NCI-H82 treated with DMSO at 0.1 percent for 48 hours (cell line): ENCODE measurements at regions not wholly inside any gene's neighbourhood (a gene's known extent, or its start where the extent isn't known, plus 50 kb on each side); places are given as distances from the start of the nearest gene placed in this dataset.
"Not testable (repeated sequence)": the region's sequence is repeated elsewhere in the genome, so short reads cannot be mapped to it uniquely, and the experiment has no call there.

Experiments used
- DNase-seq: peaks from one replicate; lab custom pipeline; 2025; ENCODE audit not compliant: unreplicated experiment; lab: John Stamatoyannopoulos, UW

GRCh38 chr20:48492015-48492714 is 335.6 kb downstream of the PREX1 start:
- DNase-seq = no peak

GRCh38 chr20:48490961-48491831 is 336.6 kb downstream of the PREX1 start:
- DNase-seq = no peak

GRCh38 chr20:48490341-48490740 is 337.5 kb downstream of the PREX1 start:
- DNase-seq = not testable (repeated sequence)

- no peak for DNase-seq
These were observed 338.1 kb downstream of the PREX1 start for GRCh38 chr20:48489656-48490055.

GRCh38 chr20:48489046-48489463 is 338.7 kb downstream of the PREX1 start:
- DNase-seq = no peak

- not testable (repeated sequence) for DNase-seq
These were observed 339.3 kb downstream of the PREX1 start for GRCh38 chr20:48488334-48489034.

- DNase-seq = no peak
These were observed 341.7 kb downstream of the PREX1 start for GRCh38 chr20:48486065-48486464.

- DNase-seq = not testable (repeated sequence)
These were observed 342.6 kb downstream of the PREX1 start for GRCh38 chr20:48485153-48485552.

GRCh38 chr20:48483334-48484066 is 344.3 kb downstream of the PREX1 start:
- no peak for DNase-seq

GRCh38 chr20:48482790-48483189 is 345.0 kb downstream of the PREX1 start:
- no peak for DNase-seq

- DNase-seq = no peak
These were observed 347.5 kb downstream of the PREX1 start for GRCh38 chr20:48480216-48480772.

GRCh38 chr20:48478806-48479585 is 348.8 kb downstream of the PREX1 start:
- no peak for DNase-seq

- no peak for DNase-seq
These were observed 349.4 kb downstream of the PREX1 start for GRCh38 chr20:48478370-48478769.

- DNase-seq = no peak
These were observed 350.9 kb downstream of the PREX1 start for GRCh38 chr20:48476854-48477253.

- no peak for DNase-seq
These were observed 353.8 kb downstream of the PREX1 start for GRCh38 chr20:48474022-48474421.

GRCh38 chr20:48471759-48472408 is 355.9 kb downstream of the PREX1 start:
- DNase-seq = no peak

GRCh38 chr20:48471176-48471575 is 356.6 kb downstream of the PREX1 start:
- no peak for DNase-seq

- no peak for DNase-seq
These were observed 357.7 kb downstream of the PREX1 start for GRCh38 chr20:48470141-48470540.

- DNase-seq = no peak
These were observed 358.8 kb downstream of the PREX1 start for GRCh38 chr20:48469026-48469425.
